HepG2 (cell line): ENCODE measurements at regions not wholly inside any gene's neighbourhood (a gene's known extent, or its start where the extent isn't known, plus 50 kb on each side); places are given as distances from the start of the nearest gene placed in this dataset.

Experiments
- ATAC-seq: fragments of 200-7000 bp; cut with Tn5 transposase; 3 replicates; pipeline ENCODE4 v1.9.1; 2020; ENCODE audit warnings: mild to moderate bottlenecking, moderate library complexity
- BruUV-seq: library from RNA; stranded (reverse); fragments of 400-500 nt; replicated peaks from 2 replicates; lab custom pipeline; 2021; lab: Mats Ljungman, UMichigan
- CTCF ChIA-PET: fragments of 300-600 bp; formaldehyde crosslinking; extraction: SDS; loops from one replicate; lab custom pipeline; 2021; ENCODE audit warnings: low total read pairs, inconsistent platforms, low intra/inter-chr PET ratio; lab: Yijun Ruan, JAX
- POLR2A ChIA-PET: fragments of 350-600 bp; sonication (Branson Sonifier 250); formaldehyde crosslinking; loops from one replicate; lab custom pipeline; 2020; ENCODE audit warnings: antibody characterized with exemption, inconsistent platforms; lab: Yijun Ruan, JAX
- DNase-seq: peaks from one replicate; pipeline ENCODE4 v3.0.0-alpha.2; 2015; ENCODE audit warnings: low spot score
- FAIRE-seq: peaks from 3 replicates; lab custom pipeline; 2011; peaks lifted over from hg19 to GRCh38; lab: Jason Lieb, UNC
- H2AFZ ChIP-seq: one replicate; pipeline ENCODE4 v1.6.1; 2011; ENCODE audit warnings: low read length, inconsistent platforms
- H3K27ac ChIP-seq: fragments of 300-600 bp; 3 replicates; pipeline ENCODE4 v1.8.0; 2011; ENCODE audit warnings: mixed run types, mild to moderate bottlenecking, mixed read lengths, low read length, inconsistent platforms; ENCODE audit not compliant: insufficient read depth; ENCODE audit errors: extremely low read length
- H3K27me3 ChIP-seq, 2 experiments: fragments of 200-600 bp in 1 of 2; 2 replicates in 1 of 2; 3 replicates in 1 of 2; pipeline versions ENCODE4 v1.6.0 to v1.8.0; 2011; ENCODE audit warnings: low read length in 2 of 2, mild to moderate bottlenecking in 2 of 2, moderate library complexity in 2 of 2, inconsistent platforms in 1 of 2; ENCODE audit not compliant: insufficient read depth in 2 of 2, control insufficient read depth in 1 of 2
- H3K36me3 ChIP-seq, 2 experiments: fragments of 200-600 bp in 1 of 2; replicated peaks in 1 of 2; 2 replicates in 1 of 2; 3 replicates in 1 of 2; pipeline versions ENCODE4 v1.5.1 to v1.8.0; 2011; ENCODE audit warnings: low read length in 2 of 2, inconsistent platforms in 1 of 2; ENCODE audit not compliant: insufficient read depth in 2 of 2, control insufficient read depth in 1 of 2
- H3K4me1 ChIP-seq: 2 replicates; pipeline ENCODE4 v1.5.1; 2012; ENCODE audit warnings: low read length, inconsistent platforms; ENCODE audit not compliant: insufficient read depth
- H3K4me2 ChIP-seq: 2 replicates; pipeline ENCODE4 v1.6.0; 2011; ENCODE audit warnings: low read depth, low read length, inconsistent platforms
- H3K4me3 ChIP-seq, 3 experiments: fragments of 200-600 bp in 1 of 3; sonication (generic), shearing (Covaris generic) in 1 of 3; replicated peaks in 1 of 3; 2 replicates each; pipeline ENCODE4 v1.5.1; 2011 to 2016; ENCODE audit warnings: low read length in 3 of 3, inconsistent platforms in 2 of 3, low read depth in 2 of 3, mild to moderate bottlenecking in 2 of 3, control low read depth in 1 of 3, mixed read lengths in 1 of 3; ENCODE audit not compliant: insufficient read depth in 1 of 3
- H3K79me2 ChIP-seq: one replicate; pipeline ENCODE4 v1.6.1; 2011; ENCODE audit warnings: low read length, inconsistent platforms; ENCODE audit not compliant: insufficient read depth
- H3K9ac ChIP-seq: 2 replicates; pipeline ENCODE4 v1.6.0; 2011; ENCODE audit warnings: mild to moderate bottlenecking, low read depth, low read length, inconsistent platforms; ENCODE audit not compliant: insufficient read depth
- H3K9me3 ChIP-seq: 2 replicates; pipeline ENCODE4 v1.5.1; 2012; ENCODE audit warnings: mild to moderate bottlenecking, low read length
- H4K20me1 ChIP-seq: 2 replicates; pipeline ENCODE4 v1.6.0; 2011; ENCODE audit warnings: inconsistent platforms, mild to moderate bottlenecking, low read length, moderate library complexity; ENCODE audit not compliant: insufficient read depth
- CBX2 ChIP-seq, 2 experiments: fragments of 200-600 bp in 1 of 2; sonication (generic); formaldehyde crosslinking in 1 of 2; IDR thresholded peaks; 2 replicates each; pipeline versions ENCODE4 v1.7.0 to v1.8.1; 2018 to 2022; ENCODE audit warnings: low read depth in 2 of 2, low read length in 1 of 2, mild to moderate bottlenecking in 1 of 2, missing genetic modification reagents in 1 of 2
- CEBPB ChIP-seq: IDR thresholded peaks from 2 replicates; pipeline ENCODE4 v1.6.1; 2011; ENCODE audit warnings: low read depth, low read length, improper control_type of control experiment, borderline replicate concordance
- SCMH1 ChIP-seq: sonication (generic); formaldehyde crosslinking; IDR thresholded peaks from 2 replicates; pipeline ENCODE4 v1.9.0; 2021; ENCODE audit warnings: missing genetic modification reagents, mild to moderate bottlenecking, borderline replicate concordance
- SRSF4 ChIP-seq: fragments of 200-400 bp; formaldehyde crosslinking; IDR thresholded peaks from one replicate; pipeline ENCODE4 v1.6.1; 2018; ENCODE audit warnings: mild to moderate bottlenecking, low read depth, low read length, moderate library complexity; ENCODE audit not compliant: poor library complexity, severe bottlenecking
- ZNF350 ChIP-seq: sonication (generic); formaldehyde crosslinking; IDR thresholded peaks from 2 replicates; pipeline ENCODE4 v1.4.0; 2020; ENCODE audit warnings: mild to moderate bottlenecking, low read depth, missing genetic modification reagents, borderline replicate concordance
- WGBS: methylation state at CpG from one replicate; pipeline ENCODE4 v1.1.6; 2017; ENCODE audit warnings: low lambda C conversion rate; 5-methylcytosine and 5-hydroxymethylcytosine counted together
- in situ Hi-C: cut with HindIII; loops from 2 replicates; pipeline ENCODE4 v1.10.0; 2017; ENCODE audit warnings: low pct_unique_long_range_greater_than_20kb; ENCODE audit not compliant: extremely low pct_ligation_motif_present
- intact Hi-C: fragments of 100-400 bp; cut with micrococcal nuclease; formaldehyde crosslinking; loops from one replicate; pipeline ENCODE4 v1.10.0; 2022; ENCODE audit not compliant: unreplicated experiment
- TF ChIP-seq, protein P1 (sequence below): sonication (generic); formaldehyde crosslinking; IDR thresholded peaks from 2 replicates; pipeline ENCODE4 v1.4.0; 2020; ENCODE audit warnings: missing genetic modification reagents

- Histone ChIP-seq H3K9ac (no peak overlapping the region), H3K4me3 (no peak overlapping the region), H3K4me1 (peaks cover 11% of the 10 kb centered on the region)
- intact Hi-C loops, result no loop called here
- DNase-seq, result no peak
- TF ChIP-seq ZNF350 (CRISPR knock-in tag) (no peak), CEBPB (peak; percentile 28; the same call in 1 of the 2 replicates)
- TF ChIP-seq, all 625 proteins: peak for 1
- CTCF ChIA-PET, result no interaction called here
- WGBS, result 80% methylated on average over 11 of the region's 11 CpGs
- in situ Hi-C loops, result no loop called here
- H3K79me2 ChIP-seq, result no peaks in the 10 kb centered on the region
- POLR2A ChIA-PET, result no interaction called here
- no peak overlapping the region for H3K27ac ChIP-seq
- no peaks in the 10 kb centered on the region for H4K20me1 ChIP-seq
- no peak overlapping the region for H2AFZ ChIP-seq
- H3K36me3 ChIP-seq, result no peaks in the 10 kb centered on the region
- BruUV-seq, result no TSS peak
- FAIRE-seq (no peak), ATAC-seq (no peak)
- H3K9me3 ChIP-seq, result no peaks in the 10 kb centered on the region
- H3K27me3 ChIP-seq, result no peaks in the 10 kb centered on the region
- no peak overlapping the region for H3K4me2 ChIP-seq
Observed at GRCh38 chr2:138125306-138126288, 161.3 kb downstream of the HNMT start.

- H4K20me1 ChIP-seq, result no peaks in the 10 kb centered on the region
- H3K36me3 ChIP-seq, result no peaks in the 10 kb centered on the region
- no peaks in the 10 kb centered on the region for H3K9me3 ChIP-seq
- POLR2A ChIA-PET, result no interaction called here
- intact Hi-C loops (no loop called here), in situ Hi-C loops (no loop called here)
- H3K27me3 ChIP-seq, result no peaks in the 10 kb centered on the region
- no peaks in the 10 kb centered on the region for H3K79me2 ChIP-seq
- peaks cover under 1% of the 10 kb centered on the region; the same call in 1 of the 2 replicates for H3K4me1 ChIP-seq
- CTCF ChIA-PET, result no interaction called here
- H2AFZ ChIP-seq, result no peak overlapping the region
- no TSS peak for BruUV-seq
- DNase-seq (no peak), ATAC-seq (no peak), FAIRE-seq (no peak)
- no peak overlapping the region for H3K4me2 ChIP-seq
- H3K4me3 ChIP-seq, result no peak overlapping the region
- H3K9ac ChIP-seq, result no peak overlapping the region
- no peak overlapping the region for H3K27ac ChIP-seq
- WGBS, result 100% methylated on average over 1 of the region's 1 CpG
- no peak for TF ChIP-seq SCMH1
- TF ChIP-seq, protein P1, sequence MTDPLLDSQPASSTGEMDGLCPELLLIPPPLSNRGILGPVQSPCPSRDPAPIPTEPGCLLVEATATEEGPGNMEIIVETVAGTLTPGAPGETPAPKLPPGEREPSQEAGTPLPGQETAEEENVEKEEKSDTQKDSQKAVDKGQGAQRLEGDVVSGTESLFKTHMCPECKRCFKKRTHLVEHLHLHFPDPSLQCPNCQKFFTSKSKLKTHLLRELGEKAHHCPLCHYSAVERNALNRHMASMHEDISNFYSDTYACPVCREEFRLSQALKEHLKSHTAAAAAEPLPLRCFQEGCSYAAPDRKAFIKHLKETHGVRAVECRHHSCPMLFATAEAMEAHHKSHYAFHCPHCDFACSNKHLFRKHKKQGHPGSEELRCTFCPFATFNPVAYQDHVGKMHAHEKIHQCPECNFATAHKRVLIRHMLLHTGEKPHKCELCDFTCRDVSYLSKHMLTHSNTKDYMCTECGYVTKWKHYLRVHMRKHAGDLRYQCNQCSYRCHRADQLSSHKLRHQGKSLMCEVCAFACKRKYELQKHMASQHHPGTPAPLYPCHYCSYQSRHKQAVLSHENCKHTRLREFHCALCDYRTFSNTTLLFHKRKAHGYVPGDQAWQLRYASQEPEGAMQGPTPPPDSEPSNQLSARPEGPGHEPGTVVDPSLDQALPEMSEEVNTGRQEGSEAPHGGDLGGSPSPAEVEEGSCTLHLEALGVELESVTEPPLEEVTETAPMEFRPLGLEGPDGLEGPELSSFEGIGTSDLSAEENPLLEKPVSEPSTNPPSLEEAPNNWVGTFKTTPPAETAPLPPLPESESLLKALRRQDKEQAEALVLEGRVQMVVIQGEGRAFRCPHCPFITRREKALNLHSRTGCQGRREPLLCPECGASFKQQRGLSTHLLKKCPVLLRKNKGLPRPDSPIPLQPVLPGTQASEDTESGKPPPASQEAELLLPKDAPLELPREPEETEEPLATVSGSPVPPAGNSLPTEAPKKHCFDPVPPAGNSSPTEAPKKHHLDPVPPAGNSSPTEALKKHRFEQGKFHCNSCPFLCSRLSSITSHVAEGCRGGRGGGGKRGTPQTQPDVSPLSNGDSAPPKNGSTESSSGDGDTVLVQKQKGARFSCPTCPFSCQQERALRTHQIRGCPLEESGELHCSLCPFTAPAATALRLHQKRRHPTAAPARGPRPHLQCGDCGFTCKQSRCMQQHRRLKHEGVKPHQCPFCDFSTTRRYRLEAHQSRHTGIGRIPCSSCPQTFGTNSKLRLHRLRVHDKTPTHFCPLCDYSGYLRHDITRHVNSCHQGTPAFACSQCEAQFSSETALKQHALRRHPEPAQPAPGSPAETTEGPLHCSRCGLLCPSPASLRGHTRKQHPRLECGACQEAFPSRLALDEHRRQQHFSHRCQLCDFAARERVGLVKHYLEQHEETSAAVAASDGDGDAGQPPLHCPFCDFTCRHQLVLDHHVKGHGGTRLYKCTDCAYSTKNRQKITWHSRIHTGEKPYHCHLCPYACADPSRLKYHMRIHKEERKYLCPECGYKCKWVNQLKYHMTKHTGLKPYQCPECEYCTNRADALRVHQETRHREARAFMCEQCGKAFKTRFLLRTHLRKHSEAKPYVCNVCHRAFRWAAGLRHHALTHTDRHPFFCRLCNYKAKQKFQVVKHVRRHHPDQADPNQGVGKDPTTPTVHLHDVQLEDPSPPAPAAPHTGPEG (CRISPR knock-in tag), result no peak
- TF ChIP-seq SRSF4, result no peak
- no peak for TF ChIP-seq CBX2 (IDR thresholded peaks at IDR 0.05; ENCODE audit: low read depth, low read length)
- TF ChIP-seq CBX2 (CRISPR knock-in tag; IDR thresholded peaks at IDR 0.05; ENCODE audit: low read depth), result no peak
Observed at GRCh38 chr2:138132108-138132507, 167.8 kb downstream of the HNMT start.
